ENCODE measurements at regions not wholly inside any gene's neighbourhood (a gene's known extent, or its start where the extent isn't known, plus 50 kb on each side); places are given as distances from the start of the nearest gene placed in this dataset.
A peak's percentile ranks its signal among the peaks of the same experiment; 100 is the strongest.
"Not testable (repeated sequence)": the region's sequence is repeated elsewhere in the genome, so short reads cannot be mapped to it uniquely, and the experiment has no call there.

- DNase-seq (ENCODE audit: low read depth, low spot score): no peak
Observed at GRCh38 chr13:52931131-52931530, 82.7 kb upstream of the PCDH8 start.

- no peak for DNase-seq (ENCODE audit: low read depth, low spot score)
Observed at GRCh38 chr13:52929846-52930245, 81.4 kb upstream of the PCDH8 start.

- no peak for DNase-seq (ENCODE audit: low read depth, low spot score)
Observed at GRCh38 chr13:52926971-52927370, 78.5 kb upstream of the PCDH8 start.

- DNase-seq (ENCODE audit: low read depth, low spot score): no peak
Observed at GRCh38 chr13:52925775-52926285, 77.4 kb upstream of the PCDH8 start.

GRCh38 chr13:52925251-52925650 lies 76.8 kb upstream of the PCDH8 start:
- DNase-seq (ENCODE audit: low read depth, low spot score): no peak

GRCh38 chr13:52924289-52925148 lies 76.1 kb upstream of the PCDH8 start:
- DNase-seq (ENCODE audit: low read depth, low spot score): no peak

- DNase-seq (ENCODE audit: low read depth, low spot score): no peak
Observed at GRCh38 chr13:52922961-52923360, 74.5 kb upstream of the PCDH8 start.

GRCh38 chr13:52921194-52921593 lies 72.8 kb upstream of the PCDH8 start:
- no peak for DNase-seq (ENCODE audit: low read depth, low spot score)

GRCh38 chr13:52916486-52916990 lies 68.1 kb upstream of the PCDH8 start:
- no peak for DNase-seq (ENCODE audit: low read depth, low spot score)

GRCh38 chr13:52911340-52911739 lies 62.9 kb upstream of the PCDH8 start:
- DNase-seq (ENCODE audit: low read depth, low spot score): no peak

- not testable (repeated sequence) for DNase-seq (ENCODE audit: low read depth, low spot score)
Observed at GRCh38 chr13:52910318-52910717, 61.9 kb upstream of the PCDH8 start.

GRCh38 chr13:52906122-52906903 lies 57.9 kb upstream of the PCDH8 start:
- peak; percentile 17 for DNase-seq (ENCODE audit: low read depth, low spot score)

GRCh38 chr13:52905701-52906100 lies 57.3 kb upstream of the PCDH8 start:
- no peak for DNase-seq (ENCODE audit: low read depth, low spot score)

GRCh38 chr13:52903320-52903719 lies 54.9 kb upstream of the PCDH8 start:
- no peak for DNase-seq (ENCODE audit: low read depth, low spot score)

- no peak for DNase-seq (ENCODE audit: low read depth, low spot score)
Observed at GRCh38 chr13:52899206-52899605, 50.8 kb upstream of the PCDH8 start.
